ENCODE measurements at regions not wholly inside any gene's neighbourhood (a gene's known extent, or its start where the extent isn't known, plus 50 kb on each side); places are given as distances from the start of the nearest gene placed in this dataset.

- no peaks in the 10 kb centered on the region for H3K9me3 ChIP-seq (ENCODE audit: severe bottlenecking)
- H3K27me3 ChIP-seq (ENCODE audit: insufficient read depth, poor library complexity, severe bottlenecking) = no peaks in the 10 kb centered on the region
- ATAC-seq (ENCODE audit: low read depth) (no peak), DNase-seq (ENCODE audit: low spot score) (no peak)
- TF ChIP-seq CTCF (IDR thresholded peaks at IDR 0.05; ENCODE audit: poor library complexity, severe bottlenecking) = no peak
- no peak overlapping the region for H3K4me3 ChIP-seq (ENCODE audit: severe bottlenecking)
- H3K36me3 ChIP-seq (ENCODE audit: low read depth) = no peaks in the 10 kb centered on the region
- H3K27ac ChIP-seq (ENCODE audit: poor library complexity, severe bottlenecking) = no peak overlapping the region
- H3K4me1 ChIP-seq (ENCODE audit: insufficient read depth, poor library complexity, severe bottlenecking) = no peaks in the 10 kb centered on the region
Observed at GRCh38 chr5:164373876-164374275, 868.5 kb downstream of the MAT2B start.

- ATAC-seq (ENCODE audit: low read depth) (peak; percentile 35; the same call in 1 of the 3 replicates), DNase-seq (ENCODE audit: low spot score) (no peak)
- no peak for TF ChIP-seq CTCF (IDR thresholded peaks at IDR 0.05; ENCODE audit: poor library complexity, severe bottlenecking)
- no peaks in the 10 kb centered on the region for H3K36me3 ChIP-seq (ENCODE audit: low read depth)
- H3K9me3 ChIP-seq (ENCODE audit: severe bottlenecking) = no peaks in the 10 kb centered on the region
- no peaks in the 10 kb centered on the region for H3K4me1 ChIP-seq (ENCODE audit: insufficient read depth, poor library complexity, severe bottlenecking)
- no peak overlapping the region for H3K4me3 ChIP-seq (ENCODE audit: severe bottlenecking)
- no peaks in the 10 kb centered on the region for H3K27me3 ChIP-seq (ENCODE audit: insufficient read depth, poor library complexity, severe bottlenecking)
- no peak overlapping the region for H3K27ac ChIP-seq (ENCODE audit: poor library complexity, severe bottlenecking)
Observed at GRCh38 chr5:164375051-164375450, 869.6 kb downstream of the MAT2B start.

GRCh38 chr5:164376843-164377242 lies 871.4 kb downstream of the MAT2B start:
- no peak for TF ChIP-seq CTCF (IDR thresholded peaks at IDR 0.05; ENCODE audit: poor library complexity, severe bottlenecking)
- no peaks in the 10 kb centered on the region for H3K36me3 ChIP-seq (ENCODE audit: low read depth)
- H3K9me3 ChIP-seq (ENCODE audit: severe bottlenecking) = no peaks in the 10 kb centered on the region
- no peaks in the 10 kb centered on the region for H3K27me3 ChIP-seq (ENCODE audit: insufficient read depth, poor library complexity, severe bottlenecking)
- no peak overlapping the region for H3K4me3 ChIP-seq (ENCODE audit: severe bottlenecking)
- DNase-seq (ENCODE audit: low spot score) = no peak
- no peak for ATAC-seq (ENCODE audit: low read depth)
- no peaks in the 10 kb centered on the region for H3K4me1 ChIP-seq (ENCODE audit: insufficient read depth, poor library complexity, severe bottlenecking)
- H3K27ac ChIP-seq (ENCODE audit: poor library complexity, severe bottlenecking) = no peak overlapping the region

- ATAC-seq (ENCODE audit: low read depth) = no peak; the same call in 2 of the 3 replicates
- DNase-seq (ENCODE audit: low spot score) = no peak
Observed at GRCh38 chr5:164377746-164378145, 872.3 kb downstream of the MAT2B start.

More at GRCh38 chr5:164377746-164378145, 872.3 kb downstream of the MAT2B start:
- no peak for TF ChIP-seq CTCF (IDR thresholded peaks at IDR 0.05; ENCODE audit: poor library complexity, severe bottlenecking)
- no peak overlapping the region for H3K4me3 ChIP-seq (ENCODE audit: severe bottlenecking)
- no peak overlapping the region for H3K27ac ChIP-seq (ENCODE audit: poor library complexity, severe bottlenecking)
- no peaks in the 10 kb centered on the region for H3K9me3 ChIP-seq (ENCODE audit: severe bottlenecking)
- no peaks in the 10 kb centered on the region for H3K4me1 ChIP-seq (ENCODE audit: insufficient read depth, poor library complexity, severe bottlenecking)
- H3K36me3 ChIP-seq (ENCODE audit: low read depth) = no peaks in the 10 kb centered on the region
- H3K27me3 ChIP-seq (ENCODE audit: insufficient read depth, poor library complexity, severe bottlenecking) = no peaks in the 10 kb centered on the region
